PC-9 (cell line): ENCODE measurements at regions not wholly inside any gene's neighbourhood (a gene's known extent, or its start where the extent isn't known, plus 50 kb on each side); places are given as distances from the start of the nearest gene placed in this dataset.

ENCODE experiments used
- BruUV-seq: library from RNA; stranded (reverse); fragments of 400-500 nt; replicated peaks from 2 replicates; lab custom pipeline; 2021; lab: Mats Ljungman, UMichigan
- CTCF ChIA-PET: fragments of 300-600 bp; sonication (Branson Sonifier 250); formaldehyde crosslinking; loops from one replicate; lab custom pipeline; 2022; ENCODE audit warnings: antibody characterized with exemption; lab: Charles Lee
- POLR2A ChIA-PET: fragments of 300-600 bp; sonication (Branson Sonifier 250); formaldehyde crosslinking; loops from one replicate; lab custom pipeline; 2022; ENCODE audit warnings: antibody characterized with exemption; ENCODE audit not compliant: unreplicated experiment; lab: Charles Lee
- DNase-seq, 2 experiments: peaks; one replicate each; pipeline versions ENCODE4 v3.0.0 to v3.0.0-alpha.2; 2015 to 2022; ENCODE audit warnings: mixed read lengths in 1 of 2
- H2AFZ ChIP-seq: fragments of 200-600 bp; sonication (generic); 2 replicates; pipeline ENCODE4 v1.8.1; 2017; ENCODE audit warnings: antibody characterized with exemption
- H3F3A ChIP-seq: fragments of 200-600 bp; sonication (generic); 2 replicates; pipeline ENCODE4 v1.8.1; 2017; ENCODE audit warnings: antibody characterized with exemption, mild to moderate bottlenecking, low read depth; ENCODE audit not compliant: insufficient read depth
- H3K27ac ChIP-seq: fragments of 200-600 bp; sonication (generic); 2 replicates; pipeline ENCODE4 v1.6.1; 2016; ENCODE audit warnings: mixed run types
- H3K27me3 ChIP-seq: fragments of 200-600 bp; sonication (generic); 2 replicates; pipeline ENCODE4 v1.6.1; 2016; ENCODE audit warnings: low read depth, mixed run types; ENCODE audit not compliant: insufficient read depth
- H3K36me3 ChIP-seq: fragments of 200-600 bp; sonication (generic); 2 replicates; pipeline ENCODE4 v1.6.1; 2016; ENCODE audit warnings: low read depth, mixed run types
- H3K4me1 ChIP-seq: fragments of 200-600 bp; sonication (generic); replicated peaks from 2 replicates; pipeline ENCODE4 v1.6.1; 2016; ENCODE audit warnings: mixed run types; ENCODE audit not compliant: insufficient read depth
- H3K4me2 ChIP-seq: fragments of 200-600 bp; sonication (generic); 2 replicates; pipeline ENCODE4 v1.6.1; 2017; ENCODE audit warnings: mixed run types
- H3K4me3 ChIP-seq: fragments of 200-600 bp; sonication (generic); 2 replicates; pipeline ENCODE4 v1.6.1; 2016; ENCODE audit warnings: mixed run types
- H3K79me2 ChIP-seq: fragments of 200-600 bp; sonication (generic); 2 replicates; pipeline ENCODE4 v1.6.1; 2017; ENCODE audit warnings: low read depth, mixed run types
- H3K9me2 ChIP-seq: fragments of 200-600 bp; sonication (generic); 2 replicates; pipeline ENCODE4 v1.8.1; 2017; ENCODE audit warnings: mild to moderate bottlenecking; ENCODE audit not compliant: insufficient read depth
- H3K9me3 ChIP-seq: fragments of 200-600 bp; sonication (generic); 2 replicates; pipeline ENCODE4 v1.8.1; 2016; ENCODE audit warnings: low read depth; ENCODE audit not compliant: insufficient read depth
- H4K20me1 ChIP-seq: fragments of 200-600 bp; sonication (generic); 2 replicates; pipeline ENCODE4 v1.8.1; 2017; ENCODE audit not compliant: insufficient read depth
- CTCF ChIP-seq: fragments of 200-600 bp; sonication (generic); conservative IDR thresholded peaks from 2 replicates; pipeline ENCODE4 v1.6.1; 2017; ENCODE audit warnings: mixed run types, antibody characterized with exemption, mild to moderate bottlenecking, moderate library complexity
- EZH2 ChIP-seq: fragments of 200-600 bp; sonication (generic); IDR thresholded peaks from 2 replicates; pipeline ENCODE4 v1.8.0; 2017; ENCODE audit warnings: antibody characterized with exemption, low read depth
- intact Hi-C: fragments of 100-400 bp; cut with micrococcal nuclease; formaldehyde crosslinking; loops from one replicate; pipeline ENCODE4 v1.10.0; 2022; ENCODE audit not compliant: unreplicated experiment

GRCh38 chr6:15790116-15790515, 127.3 kb upstream of the DTNBP1 start:
- H3K4me1 ChIP-seq = no peaks in the 10 kb centered on the region
- H3K36me3 ChIP-seq = no peaks in the 10 kb centered on the region
- no peaks in the 10 kb centered on the region for H3K79me2 ChIP-seq
- POLR2A ChIA-PET = no interaction called here
- H3K9me2 ChIP-seq = no peaks in the 10 kb centered on the region
- peaks cover 77% of the 10 kb centered on the region for H3K27me3 ChIP-seq
- intact Hi-C loops = no loop called here
- no peak overlapping the region for H3K27ac ChIP-seq
- no peak overlapping the region for H3K4me3 ChIP-seq
- no TSS peak for BruUV-seq
- CTCF ChIA-PET = no interaction called here
- no peaks in the 10 kb centered on the region for H3K9me3 ChIP-seq
- no peak overlapping the region for H2AFZ ChIP-seq
- no peak overlapping the region for H3K4me2 ChIP-seq
- no peak for DNase-seq
- no peaks in the 10 kb centered on the region for H3F3A ChIP-seq
- TF ChIP-seq EZH2 = no peak
- no peak for TF ChIP-seq CTCF
- no peaks in the 10 kb centered on the region for H4K20me1 ChIP-seq

- Histone ChIP-seq H3K79me2 (no peaks in the 10 kb centered on the region), H2AFZ (no peak overlapping the region), H3K9me2 (no peaks in the 10 kb centered on the region), H3K27ac (no peak overlapping the region), H3K9me3 (no peaks in the 10 kb centered on the region), H3K4me3 (no peak overlapping the region), H3K4me1 (no peaks in the 10 kb centered on the region), H4K20me1 (no peaks in the 10 kb centered on the region), H3F3A (no peaks in the 10 kb centered on the region), H3K27me3 (peaks cover 54% of the 10 kb centered on the region), H3K36me3 (no peaks in the 10 kb centered on the region), H3K4me2 (no peak overlapping the region)
- ChIA-PET CTCF (no interaction called here), POLR2A (no interaction called here)
- no TSS peak for BruUV-seq
- intact Hi-C loops = no loop called here
- DNase-seq = no peak
- TF ChIP-seq EZH2 = no peak
- TF ChIP-seq CTCF = no peak
Observed at GRCh38 chr6:15786846-15787245, 124.0 kb upstream of the DTNBP1 start.

- Histone ChIP-seq H3K27ac (no peak overlapping the region), H3K9me2 (no peaks in the 10 kb centered on the region), H3K9me3 (no peaks in the 10 kb centered on the region), H3K4me1 (no peaks in the 10 kb centered on the region), H4K20me1 (no peaks in the 10 kb centered on the region), H2AFZ (no peak overlapping the region), H3F3A (no peaks in the 10 kb centered on the region), H3K27me3 (peaks cover 55% of the 10 kb centered on the region), H3K4me2 (no peak overlapping the region), H3K4me3 (no peak overlapping the region), H3K79me2 (no peaks in the 10 kb centered on the region), H3K36me3 (no peaks in the 10 kb centered on the region)
- TF ChIP-seq CTCF = no peak
- no peak for TF ChIP-seq EZH2
- CTCF ChIA-PET = no interaction called here
- intact Hi-C loops = no loop called here
- POLR2A ChIA-PET = no interaction called here
- BruUV-seq = no TSS peak
- no peak for DNase-seq
Observed at GRCh38 chr6:15783484-15783883, 120.7 kb upstream of the DTNBP1 start.
